H9 (cell line): ENCODE measurements at regions not wholly inside any gene's neighbourhood (a gene's known extent, or its start where the extent isn't known, plus 50 kb on each side); places are given as distances from the start of the nearest gene placed in this dataset.

Experiments
- DNase-seq: peaks from one replicate; pipeline ENCODE4 v3.0.0-alpha.2; 2017
- H2AFZ ChIP-seq: one replicate; pipeline ENCODE4 v1.6.1; 2013; ENCODE audit warnings: mild to moderate bottlenecking, low read length, control low read depth, moderate library complexity
- H2AK5ac ChIP-seq: 2 replicates; pipeline ENCODE4 v1.6.1; 2013; ENCODE audit warnings: low read length, control low read depth, mixed read lengths; ENCODE audit not compliant: insufficient read length
- H2BK120ac ChIP-seq: one replicate; pipeline ENCODE4 v1.6.1; 2013; ENCODE audit warnings: low read depth, mild to moderate bottlenecking, low read length, control low read depth, inconsistent platforms; ENCODE audit not compliant: poor library complexity, severe bottlenecking
- H2BK12ac ChIP-seq: 2 replicates; pipeline ENCODE4 v1.6.1; 2013; ENCODE audit warnings: low read length, control low read depth, mixed read lengths, low read depth; ENCODE audit not compliant: insufficient read length
- H2BK15ac ChIP-seq: 2 replicates; pipeline ENCODE4 v1.6.1; 2013; ENCODE audit warnings: low read depth, low read length, control low read depth
- H2BK20ac ChIP-seq: one replicate; pipeline ENCODE4 v1.6.1; 2013; ENCODE audit warnings: low read depth, mild to moderate bottlenecking, low read length, control low read depth, inconsistent platforms; ENCODE audit not compliant: poor library complexity, severe bottlenecking
- H2BK5ac ChIP-seq: 2 replicates; pipeline ENCODE4 v1.6.1; 2013; ENCODE audit warnings: low read length, control low read depth, mixed read lengths; ENCODE audit not compliant: insufficient read length
- H3K14ac ChIP-seq: 2 replicates; pipeline ENCODE4 v1.6.1; 2013; ENCODE audit warnings: low read length, control low read depth; ENCODE audit not compliant: insufficient read depth
- H3K18ac ChIP-seq: 2 replicates; pipeline ENCODE4 v1.6.1; 2013; ENCODE audit warnings: low read depth, mild to moderate bottlenecking, mixed read lengths, low read length, control low read depth; ENCODE audit not compliant: insufficient read length
- H3K23ac ChIP-seq: 2 replicates; pipeline ENCODE4 v1.6.1; 2013; ENCODE audit warnings: low read length, control low read depth, mixed read lengths, low read depth; ENCODE audit not compliant: insufficient read length
- H3K23me2 ChIP-seq: 2 replicates; pipeline ENCODE4 v1.6.1; 2013; ENCODE audit warnings: low read depth, mild to moderate bottlenecking, mixed read lengths, low read length, control low read depth; ENCODE audit not compliant: insufficient read length, poor library complexity, severe bottlenecking
- H3K27ac ChIP-seq: 2 replicates; pipeline ENCODE4 v1.5.1; 2013; ENCODE audit warnings: low read length, control low read depth, mixed read lengths, low read depth; ENCODE audit not compliant: insufficient read length
- H3K27me3 ChIP-seq: 2 replicates; pipeline ENCODE4 v1.6.1; 2013; ENCODE audit warnings: low read length, control low read depth, inconsistent platforms; ENCODE audit not compliant: insufficient read depth
- H3K4ac ChIP-seq: 2 replicates; pipeline ENCODE4 v1.6.1; 2013; ENCODE audit warnings: low read depth, mild to moderate bottlenecking, control low read depth, inconsistent platforms, low read length, moderate library complexity
- H3K4me1 ChIP-seq: 2 replicates; pipeline ENCODE4 v1.6.1; 2013; ENCODE audit warnings: low read length, control low read depth, inconsistent platforms; ENCODE audit not compliant: insufficient read depth
- H3K4me2 ChIP-seq: 2 replicates; pipeline ENCODE4 v1.6.1; 2013; ENCODE audit warnings: low read length, control low read depth, mixed read lengths; ENCODE audit not compliant: insufficient read length, insufficient read depth
- H3K56ac ChIP-seq: 2 replicates; pipeline ENCODE4 v1.6.1; 2013; ENCODE audit warnings: low read depth, mild to moderate bottlenecking, mixed read lengths, low read length, control low read depth; ENCODE audit not compliant: insufficient read length
- H3K79me1 ChIP-seq: 2 replicates; pipeline ENCODE4 v1.6.1; 2013; ENCODE audit warnings: low read depth, mild to moderate bottlenecking, moderate library complexity, low read length, control low read depth, inconsistent platforms; ENCODE audit not compliant: insufficient read depth, poor library complexity, severe bottlenecking
- H3K79me2 ChIP-seq: 2 replicates; pipeline ENCODE4 v1.6.1; 2013; ENCODE audit warnings: low read length, control low read depth, inconsistent platforms; ENCODE audit not compliant: insufficient read depth
- H3K9ac ChIP-seq: 2 replicates; pipeline ENCODE4 v1.6.1; 2013; ENCODE audit warnings: low read length, control low read depth, mixed read lengths; ENCODE audit not compliant: insufficient read length; ENCODE audit errors: extremely low read depth
- H3K9me3 ChIP-seq: one replicate; pipeline ENCODE4 v1.6.1; 2013; ENCODE audit warnings: low read depth, low read length, inconsistent platforms; ENCODE audit not compliant: control insufficient read depth
- H3T11ph ChIP-seq: one replicate; pipeline ENCODE4 v1.6.1; 2013; ENCODE audit warnings: mild to moderate bottlenecking, low read length, control low read depth, inconsistent platforms
- H4K20me1 ChIP-seq: one replicate; pipeline ENCODE4 v1.6.1; 2013; ENCODE audit not compliant: control insufficient read depth, insufficient read length, insufficient read depth
- H4K5ac ChIP-seq: 2 replicates; pipeline ENCODE4 v1.6.1; 2013; ENCODE audit warnings: low read depth, mild to moderate bottlenecking, mixed read lengths, low read length, control low read depth; ENCODE audit not compliant: insufficient read length
- H4K8ac ChIP-seq: replicated peaks from 2 replicates; pipeline ENCODE4 v1.6.1; 2013; ENCODE audit warnings: low read length, control low read depth, mixed read lengths, low read depth; ENCODE audit not compliant: insufficient read length
- H4K91ac ChIP-seq: 2 replicates; pipeline ENCODE4 v1.6.1; 2013; ENCODE audit warnings: low read depth, mild to moderate bottlenecking, moderate library complexity, mixed read lengths, low read length, control low read depth; ENCODE audit not compliant: insufficient read length
- H3K27ac Mint-ChIP-seq, 3 experiments: 2 replicates in 2 of 3; 3 replicates in 1 of 3; pipeline ENCODE4 v1.8.0; 2020 to 2021; ENCODE audit warnings: mixed read lengths in 3 of 3, mild to moderate bottlenecking in 1 of 3, moderate library complexity in 1 of 3
- H3K27me3 Mint-ChIP-seq: 2 replicates; pipeline ENCODE4 v1.8.0; 2021; ENCODE audit warnings: low read depth, mild to moderate bottlenecking, moderate library complexity, mixed read lengths
- H3K36me3 Mint-ChIP-seq, 3 experiments: 2 replicates in 2 of 3; 3 replicates in 1 of 3; pipeline ENCODE4 v1.8.0; 2020 to 2021; ENCODE audit warnings: low read depth in 3 of 3, mixed read lengths in 3 of 3; ENCODE audit not compliant: insufficient read depth in 1 of 3
- H3K4me1 Mint-ChIP-seq, 2 experiments: 2 replicates each; pipeline ENCODE4 v1.8.0; 2020; ENCODE audit warnings: mixed read lengths in 2 of 2
- H3K4me3 Mint-ChIP-seq, 2 experiments: 2 replicates in 1 of 2; 3 replicates in 1 of 2; pipeline ENCODE4 v1.8.0; 2020 to 2021; ENCODE audit warnings: mild to moderate bottlenecking in 2 of 2, mixed read lengths in 2 of 2, moderate library complexity in 1 of 2
- H3K9me3 Mint-ChIP-seq, 2 experiments: 2 replicates in 1 of 2; 3 replicates in 1 of 2; pipeline ENCODE4 v1.8.0; 2020; ENCODE audit warnings: mild to moderate bottlenecking in 2 of 2, mixed read lengths in 2 of 2, moderate library complexity in 1 of 2
- CTCF ChIP-seq: fragments of 200-600 bp; sonication (generic); conservative IDR thresholded peaks from 3 replicates; pipeline ENCODE4 v1.8.0; 2021; ENCODE audit warnings: antibody characterized with exemption, mild to moderate bottlenecking
- WGBS: extraction: QIAGEN DNeasy Blood & Tissue Kit; methylation state at CpG from one replicate; pipeline ENCODE4 v1.1.7; 2013; ENCODE audit warnings: missing lambda C conversion rate, low lambda C conversion rate, mixed read lengths; ENCODE audit not compliant: insufficient read length; ENCODE audit errors: extremely low coverage; 5-methylcytosine and 5-hydroxymethylcytosine counted together

GRCh38 chr13:40494946-40495620 lies 171.4 kb downstream of the FOXO1 start:
- no peak overlapping the region for H3K56ac ChIP-seq
- H3K27me3 ChIP-seq = no peaks in the 10 kb centered on the region
- H3K9me3 ChIP-seq = no peaks in the 10 kb centered on the region
- H2BK120ac ChIP-seq = no peak overlapping the region
- H4K91ac ChIP-seq = no peak overlapping the region
- no CpG with 5 or more reads among the region's 8 CpGs for WGBS
- H2BK5ac ChIP-seq = no peak overlapping the region
- H3K9ac ChIP-seq = no peak overlapping the region
- no peak overlapping the region for H3K23ac ChIP-seq
- no peaks in the 10 kb centered on the region for H3K79me1 ChIP-seq
- no peak overlapping the region for H3K18ac ChIP-seq
- no peaks in the 10 kb centered on the region for H4K20me1 ChIP-seq
- no peaks in the 10 kb centered on the region; the same call in 1 of the 2 replicates for H3K79me2 ChIP-seq
- H2BK15ac ChIP-seq = no peak overlapping the region
- no peak overlapping the region for H3T11ph ChIP-seq
- no peak overlapping the region; a peak in 1 of 7 replicates for H3K27ac Mint-ChIP-seq
- H4K8ac ChIP-seq = no peak overlapping the region
- TF ChIP-seq CTCF = no peak
- no peak overlapping the region for H2BK20ac ChIP-seq
- no peak overlapping the region for H3K4me2 ChIP-seq
- H3K9me3 Mint-ChIP-seq = no peaks in the 10 kb centered on the region
- no peak overlapping the region for H2BK12ac ChIP-seq
- no peak for DNase-seq
- no peaks in the 10 kb centered on the region for H3K36me3 Mint-ChIP-seq
- no peak overlapping the region for H4K5ac ChIP-seq
- no peaks in the 10 kb centered on the region for H3K27me3 Mint-ChIP-seq
- H3K4me3 Mint-ChIP-seq = no peak overlapping the region
- peaks cover 6% of the 10 kb centered on the region; the same call in 1 of the 2 replicates for H3K4me1 ChIP-seq
- no peak overlapping the region for H2AK5ac ChIP-seq
- no peak overlapping the region for H3K27ac ChIP-seq
- no peaks in the 10 kb centered on the region for H3K23me2 ChIP-seq
- H2AFZ ChIP-seq = no peak overlapping the region
- H3K4me1 Mint-ChIP-seq = peaks cover 43 to 46% of the 10 kb centered on the region in 2 experiments
- H3K14ac ChIP-seq = no peak overlapping the region
- no peak overlapping the region for H3K4ac ChIP-seq
